VCaP (cell line): ENCODE measurements at regions not wholly inside any gene's neighbourhood (a gene's known extent, or its start where the extent isn't known, plus 50 kb on each side); places are given as distances from the start of the nearest gene placed in this dataset.

Source experiments
- H3K27ac ChIP-seq: fragments of 450-650 bp; 2 replicates; pipeline ENCODE4 v1.5.1; 2017
- CTCF ChIP-seq: fragments of 450-650 bp; conservative IDR thresholded peaks from 2 replicates; pipeline ENCODE4 v1.5.1; 2017; ENCODE audit warnings: mild to moderate bottlenecking, moderate library complexity

DNA sequence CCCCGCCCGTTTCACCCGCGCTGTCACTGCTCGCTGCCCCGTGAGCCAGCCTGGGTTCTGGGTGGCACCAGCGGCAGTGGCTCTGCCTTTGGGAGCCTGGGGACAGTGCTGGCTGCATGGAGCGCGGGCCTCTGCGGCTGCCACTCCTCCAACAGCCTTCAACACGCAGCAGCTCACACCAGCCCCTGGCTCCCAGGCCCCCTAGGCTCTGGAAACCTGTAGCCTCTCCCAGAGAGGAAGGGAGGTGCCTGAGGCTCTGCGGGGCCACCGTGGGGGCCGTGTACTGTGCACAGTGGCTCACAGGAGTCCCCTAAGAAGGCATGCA, 163.9 kb upstream of the AFDN start:
- TF ChIP-seq CTCF = no peak
- no peak overlapping the region for H3K27ac ChIP-seq

DNA sequence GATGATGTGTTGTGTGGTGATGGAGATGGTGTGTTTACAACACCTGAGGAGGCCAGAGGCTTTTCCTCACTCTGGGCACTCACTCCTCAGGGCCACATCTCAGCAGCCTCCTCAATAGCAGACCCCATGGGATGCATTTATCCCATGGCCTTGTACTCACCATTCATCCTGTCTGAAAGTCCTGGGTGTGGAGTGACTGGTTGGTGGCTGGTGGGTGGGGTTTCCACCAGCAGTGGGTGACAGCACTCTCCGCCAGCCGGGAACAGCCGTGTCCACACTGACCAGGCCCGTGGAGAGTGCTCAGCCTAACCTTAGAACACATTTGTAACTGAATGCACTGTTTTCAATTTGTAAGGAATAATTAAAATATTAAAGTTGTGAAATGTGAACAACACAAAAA, 163.4 kb upstream of the AFDN start:
- no peak for TF ChIP-seq CTCF

DNA sequence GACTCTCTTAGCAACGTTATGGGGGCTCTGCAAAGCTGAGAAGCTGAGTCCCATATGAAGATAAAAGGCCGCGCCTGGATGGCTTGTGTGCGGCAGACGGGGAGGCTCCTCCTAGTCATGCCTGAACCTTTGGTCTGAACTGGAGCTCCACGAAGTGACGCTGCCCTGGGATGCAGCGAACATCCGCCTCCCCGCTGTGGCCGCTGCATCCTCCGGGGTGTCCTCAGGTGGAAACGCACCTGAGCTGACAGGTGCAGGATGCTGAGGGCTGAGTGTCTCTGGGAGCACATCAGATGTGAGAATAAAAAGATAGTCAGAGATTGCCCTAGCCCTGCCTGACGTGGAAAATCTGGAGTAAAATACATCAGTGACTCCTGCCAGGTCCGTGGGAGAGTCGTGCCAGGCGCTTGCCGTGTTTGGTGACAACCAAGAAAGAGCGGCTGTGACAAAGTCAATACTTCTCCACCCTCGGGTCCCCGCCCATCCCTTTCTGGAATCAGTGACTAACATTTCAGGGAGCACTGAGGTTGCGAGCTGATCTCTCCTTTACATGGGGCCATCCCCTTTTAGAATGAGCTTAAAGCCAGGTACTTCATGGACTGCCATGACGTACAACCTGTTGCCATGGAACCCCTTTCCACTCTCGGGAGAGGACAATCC, 162.8 kb upstream of the AFDN start:
- H3K27ac ChIP-seq = no peak overlapping the region
- no peak for TF ChIP-seq CTCF

More for the DNA sequence above, 163.4 kb upstream of the AFDN start:
- no peak overlapping the region for H3K27ac ChIP-seq

DNA sequence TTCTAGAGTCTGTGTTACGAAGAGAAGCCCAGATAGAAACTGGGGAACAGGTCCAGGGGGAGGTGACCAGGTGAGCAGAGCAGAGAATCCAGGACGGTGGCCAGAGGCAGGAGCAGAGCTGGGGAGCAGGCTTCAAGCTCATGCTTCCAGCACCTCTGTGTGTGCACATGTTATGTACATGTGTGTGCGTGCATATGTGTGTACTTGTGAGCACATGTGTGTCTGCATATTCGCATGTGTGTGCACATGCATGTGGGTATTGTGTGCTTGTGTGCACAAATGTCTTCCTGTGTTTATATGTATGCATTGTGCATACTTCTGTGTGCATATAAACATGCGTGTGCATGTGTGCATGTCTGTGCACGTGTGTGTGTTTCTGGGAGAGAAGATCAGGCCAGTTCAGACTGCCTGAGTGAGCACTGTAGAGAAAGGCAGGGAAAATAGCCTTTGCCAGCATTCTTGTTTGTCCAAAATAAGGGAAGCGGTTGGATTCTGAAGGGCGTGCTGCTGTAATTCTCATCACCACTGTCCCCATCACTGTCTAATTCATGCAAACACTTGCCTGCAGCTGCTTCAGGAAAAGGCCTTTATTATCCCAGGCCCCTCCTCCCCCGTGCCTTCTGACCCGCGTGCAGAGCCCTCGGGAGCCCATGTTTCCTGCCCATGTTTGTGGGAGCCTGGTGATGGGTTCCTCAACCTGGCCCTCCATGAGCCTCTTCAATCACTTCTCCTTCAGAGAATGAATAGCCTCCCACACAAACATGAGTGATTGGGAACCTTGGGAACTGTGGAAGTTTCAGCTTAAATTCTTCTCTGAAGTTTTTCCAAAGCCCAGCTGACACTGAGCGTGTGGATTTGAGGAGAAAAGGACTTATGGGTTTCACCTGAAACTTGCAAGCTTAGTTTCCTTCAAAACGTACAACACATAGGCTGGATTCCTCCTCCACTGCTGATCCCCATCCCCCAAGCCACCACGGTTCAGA, 161.7 kb upstream of the AFDN start:
- TF ChIP-seq CTCF = no peak

GRCh38 chr6:167665698-167666330, 160.9 kb upstream of the AFDN start:
- no peak for TF ChIP-seq CTCF
- H3K27ac ChIP-seq = no peak overlapping the region

More for the DNA sequence above, 161.7 kb upstream of the AFDN start:
- no peak overlapping the region for H3K27ac ChIP-seq

DNA sequence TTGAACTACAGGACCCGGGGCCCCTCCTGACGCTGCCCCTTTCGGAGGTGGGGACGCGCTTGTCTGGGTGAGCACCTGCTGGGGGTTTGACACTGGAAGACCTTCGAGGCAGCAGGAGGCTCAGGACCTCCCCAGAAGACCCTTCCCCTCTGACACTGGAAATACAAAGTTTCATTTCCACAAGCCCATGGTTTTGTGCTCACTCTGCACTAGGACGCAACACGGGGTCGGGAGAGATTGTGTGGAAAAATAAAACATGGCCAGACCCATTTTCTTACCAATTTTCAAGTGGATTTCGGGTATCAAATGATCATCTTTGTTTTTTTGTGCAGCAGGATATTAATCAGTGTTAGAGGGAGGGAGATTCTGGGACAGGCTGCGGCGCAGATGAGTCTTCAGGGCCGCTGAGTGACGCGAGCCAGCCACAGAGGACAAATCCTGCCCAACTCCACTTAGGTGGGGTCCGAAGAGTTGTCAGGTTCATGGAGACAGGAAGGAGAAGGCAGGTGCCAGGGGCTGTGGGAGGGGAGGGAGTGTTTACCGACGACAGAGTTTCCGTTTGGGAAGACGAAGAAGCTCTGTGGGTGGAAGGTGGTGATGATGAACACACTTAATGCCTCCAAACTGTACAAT, 160.0 kb upstream of the AFDN start:
- no peak overlapping the region for H3K27ac ChIP-seq
- TF ChIP-seq CTCF = no peak
